ENCODE measurements at regions not wholly inside any gene's neighbourhood (a gene's known extent, or its start where the extent isn't known, plus 50 kb on each side); places are given as distances from the start of the nearest gene placed in this dataset.

- H3K4me3 ChIP-seq (replicated peaks; ENCODE audit: insufficient read depth, low read length): no peak overlapping the region
- no peak for DNase-seq (ENCODE audit: low read depth in 1 of 2, low spot score in 1 of 2)
- no peak overlapping the region for H3K27ac ChIP-seq (replicated peaks)
- no peak for TF ChIP-seq CTCF (IDR thresholded peaks at IDR 0.05; ENCODE audit: insufficient read depth, low read length)
- no peak for TF ChIP-seq SPI1 (IDR thresholded peaks at IDR 0.05; ENCODE audit: borderline replicate concordance, low read depth)
- no peak for TF ChIP-seq POLR2AphosphoS5 (IDR thresholded peaks at IDR 0.05; ENCODE audit: low read depth)
- TF ChIP-seq GABPA (IDR thresholded peaks at IDR 0.05; ENCODE audit: low read depth): no peak
- TF ChIP-seq REST (IDR thresholded peaks at IDR 0.05; ENCODE audit: insufficient replicate concordance, low read depth): no peak
- H3K27me3 ChIP-seq (ENCODE audit: insufficient read depth, poor library complexity, severe bottlenecking): no peaks in the 10 kb centered on the region
Measured at GRCh38 chr16:9622268-9622667, 530.8 kb downstream of the HAPSTR1 start.

GRCh38 chr16:9625122-9625521 is 533.7 kb downstream of the HAPSTR1 start:
- no peaks in the 10 kb centered on the region for H3K27me3 ChIP-seq (ENCODE audit: insufficient read depth, poor library complexity, severe bottlenecking)
- no peak overlapping the region for H3K4me3 ChIP-seq (replicated peaks; ENCODE audit: insufficient read depth, low read length)
- DNase-seq (ENCODE audit: low read depth in 1 of 2, low spot score in 1 of 2): no peak
- no peak for TF ChIP-seq SPI1 (IDR thresholded peaks at IDR 0.05; ENCODE audit: borderline replicate concordance, low read depth)
- no peak overlapping the region for H3K27ac ChIP-seq (replicated peaks)

DNA sequence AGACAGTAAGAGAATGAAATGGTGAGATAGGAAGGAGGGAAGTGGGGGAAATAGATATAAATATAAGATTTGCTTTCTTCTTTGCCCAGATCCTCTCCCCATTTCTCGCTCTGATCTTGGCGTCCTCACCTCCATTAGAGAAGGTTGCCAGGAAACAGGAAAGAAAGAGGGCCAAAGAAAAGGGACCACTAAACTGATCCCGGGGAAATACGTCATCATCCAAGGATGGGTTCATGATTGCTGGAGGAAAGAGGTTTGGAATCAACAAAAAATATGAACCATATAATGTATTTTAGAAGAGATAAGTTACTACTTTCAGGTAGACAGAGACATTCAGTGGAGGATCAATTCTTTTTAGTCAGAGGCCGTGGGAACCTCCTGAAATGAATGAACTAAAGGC is 536.0 kb downstream of the HAPSTR1 start:
- TF ChIP-seq GABPA (IDR thresholded peaks at IDR 0.05; ENCODE audit: low read depth) (no peak), POLR2AphosphoS5 (IDR thresholded peaks at IDR 0.05; ENCODE audit: low read depth) (no peak), CTCF (IDR thresholded peaks at IDR 0.05; ENCODE audit: insufficient read depth, low read length) (no peak), SPI1 (IDR thresholded peaks at IDR 0.05; ENCODE audit: borderline replicate concordance, low read depth) (no peak), REST (IDR thresholded peaks at IDR 0.05; ENCODE audit: insufficient replicate concordance, low read depth) (no peak)
- DNase-seq (ENCODE audit: low read depth in 1 of 2, low spot score in 1 of 2): no peak
- Histone ChIP-seq H3K27ac (replicated peaks) (no peak overlapping the region), H3K27me3 (ENCODE audit: insufficient read depth, poor library complexity, severe bottlenecking) (no peaks in the 10 kb centered on the region), H3K4me3 (replicated peaks; ENCODE audit: insufficient read depth, low read length) (no peak overlapping the region)

DNA sequence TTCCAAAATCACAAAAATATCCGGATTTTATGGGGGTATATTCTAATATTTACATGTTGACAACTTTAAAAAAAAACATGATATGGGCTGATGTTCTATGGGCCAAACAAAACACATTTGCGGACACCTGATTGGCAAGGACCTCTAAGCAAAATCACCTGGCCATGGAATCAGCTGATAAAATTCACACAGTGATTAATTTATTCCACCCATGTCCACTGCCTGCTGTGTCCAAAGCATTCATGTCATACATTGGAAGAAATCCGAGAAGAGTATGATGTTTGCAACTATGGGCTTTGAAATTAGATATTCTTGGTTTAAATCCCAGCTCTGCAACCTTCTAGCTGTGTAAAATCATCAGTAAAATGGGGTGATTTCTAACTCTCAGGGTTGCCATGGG is 538.7 kb downstream of the HAPSTR1 start:
- no peak overlapping the region for H3K4me3 ChIP-seq (replicated peaks; ENCODE audit: insufficient read depth, low read length)
- no peaks in the 10 kb centered on the region for H3K27me3 ChIP-seq (ENCODE audit: insufficient read depth, poor library complexity, severe bottlenecking)
- TF ChIP-seq SPI1 (IDR thresholded peaks at IDR 0.05; ENCODE audit: borderline replicate concordance, low read depth) (no peak), POLR2AphosphoS5 (IDR thresholded peaks at IDR 0.05; ENCODE audit: low read depth) (no peak)
- DNase-seq (ENCODE audit: low read depth in 1 of 2, low spot score in 1 of 2): no peak
- H3K27ac ChIP-seq (replicated peaks): no peak overlapping the region

DNA sequence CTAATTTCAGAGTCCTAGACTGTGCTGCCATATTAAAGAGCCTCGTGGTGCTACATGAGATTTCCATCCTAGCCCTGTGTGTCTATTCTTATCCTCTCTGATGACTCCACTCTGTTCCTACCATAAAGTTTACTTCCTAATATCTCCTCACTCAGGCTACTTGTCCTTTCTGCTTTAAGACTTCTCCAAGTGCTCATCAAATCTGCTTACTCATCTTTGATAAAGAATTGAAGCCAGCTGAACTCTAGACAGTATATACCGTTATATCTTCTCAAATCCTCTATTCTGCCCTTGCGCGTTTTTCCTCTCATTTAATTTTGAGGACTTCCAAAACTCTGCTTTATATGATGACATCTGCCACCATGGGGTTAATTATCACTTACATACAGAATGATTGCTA is 539.5 kb downstream of the HAPSTR1 start:
- DNase-seq (ENCODE audit: low read depth in 1 of 2, low spot score in 1 of 2): no peak

More for the DNA sequence above, 539.5 kb downstream of the HAPSTR1 start:
- H3K4me3 ChIP-seq (replicated peaks; ENCODE audit: insufficient read depth, low read length): no peak overlapping the region
- no peak overlapping the region for H3K27ac ChIP-seq (replicated peaks)
- no peaks in the 10 kb centered on the region for H3K27me3 ChIP-seq (ENCODE audit: insufficient read depth, poor library complexity, severe bottlenecking)
- TF ChIP-seq GABPA (IDR thresholded peaks at IDR 0.05; ENCODE audit: low read depth): no peak
- TF ChIP-seq REST (IDR thresholded peaks at IDR 0.05; ENCODE audit: insufficient replicate concordance, low read depth): no peak
- TF ChIP-seq SPI1 (IDR thresholded peaks at IDR 0.05; ENCODE audit: borderline replicate concordance, low read depth): no peak
- TF ChIP-seq POLR2AphosphoS5 (IDR thresholded peaks at IDR 0.05; ENCODE audit: low read depth): no peak
- TF ChIP-seq CTCF (IDR thresholded peaks at IDR 0.05; ENCODE audit: insufficient read depth, low read length): no peak
